ENCODE measurements at regions not wholly inside any gene's neighbourhood (a gene's known extent, or its start where the extent isn't known, plus 50 kb on each side); places are given as distances from the start of the nearest gene placed in this dataset.

DNA sequence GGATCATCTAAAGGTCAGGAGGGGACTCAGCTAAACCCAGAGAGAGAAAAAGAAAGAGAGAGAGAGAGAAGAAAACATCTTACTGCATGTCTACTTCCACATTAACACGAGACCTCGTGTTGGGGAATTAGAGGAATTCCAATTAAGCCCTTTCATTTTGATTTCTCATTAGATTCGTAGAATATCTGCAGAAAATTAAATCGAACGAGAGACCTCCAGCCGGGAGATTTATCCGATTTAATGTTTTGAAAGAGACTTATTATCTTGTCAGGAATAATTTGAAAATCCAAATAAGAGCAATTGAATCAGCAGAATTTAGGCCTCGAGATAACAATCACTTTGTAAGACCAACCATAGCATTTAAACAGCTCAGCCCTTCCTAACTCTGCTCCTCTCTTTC lies 175.6 kb downstream of the ABCC12 start:
- Histone ChIP-seq H4K8ac (ENCODE audit: low read depth, low read length) (no peak overlapping the region), H3K18ac (ENCODE audit: low read length) (no peak overlapping the region), H3K23ac (ENCODE audit: low read length) (no peak overlapping the region)

DNA sequence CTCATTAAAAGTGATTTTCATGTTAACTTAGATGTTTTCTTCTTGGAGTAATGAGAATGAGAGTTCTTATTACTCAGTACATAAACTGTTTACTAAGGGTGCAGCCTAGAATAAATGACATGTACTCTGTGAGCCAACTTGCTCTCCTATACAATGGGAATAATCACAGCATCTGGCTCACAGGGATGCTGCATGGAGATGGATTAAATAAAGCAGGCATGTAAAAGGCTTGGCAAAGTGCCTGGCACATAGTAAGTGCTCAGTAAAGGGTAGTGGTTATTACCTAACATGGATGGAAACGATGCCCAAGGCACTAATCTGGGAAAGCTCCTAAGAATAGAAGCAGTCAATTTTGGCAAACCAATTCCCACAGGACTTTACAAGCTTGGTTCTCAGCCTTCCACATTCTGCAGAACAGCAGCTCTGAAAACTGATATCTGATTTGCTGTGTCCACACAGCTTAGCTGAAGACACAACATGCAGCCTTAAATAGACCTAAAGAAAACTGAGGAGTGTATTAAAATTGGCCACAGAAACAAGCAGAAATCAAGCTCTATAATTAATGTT lies 176.1 kb downstream of the ABCC12 start:
- no peak for DNase-seq
- no peak overlapping the region for H2AK5ac ChIP-seq (ENCODE audit: low read length)
- H3K79me1 ChIP-seq (ENCODE audit: low read length): no peaks in the 10 kb centered on the region
- no peak overlapping the region for H2BK12ac ChIP-seq (ENCODE audit: low read length)
- no peak overlapping the region for H3K9ac ChIP-seq (ENCODE audit: low read length)
- no peak overlapping the region for H2BK5ac ChIP-seq (ENCODE audit: low read depth, low read length, poor library complexity)
- no peak overlapping the region for H3K27ac ChIP-seq (ENCODE audit: low read depth, low read length)
- H3K79me2 ChIP-seq (ENCODE audit: control insufficient read depth, insufficient read depth, low read length, poor library complexity): no peaks in the 10 kb centered on the region
- H3K4me1 ChIP-seq (ENCODE audit: control insufficient read depth in 1 of 2, insufficient read depth in 2 of 2, low read length in 2 of 2): no peaks in the 10 kb centered on the region
- H3K36me3 ChIP-seq (ENCODE audit: control insufficient read depth in 1 of 2, insufficient read depth in 2 of 2, low read length in 2 of 2): no peaks in the 10 kb centered on the region
- no peak overlapping the region for H4K12ac ChIP-seq (ENCODE audit: low read depth, low read length)
- no peak overlapping the region for H3K4me2 ChIP-seq (ENCODE audit: low read length)
- H2AFZ ChIP-seq (ENCODE audit: insufficient read depth, low read length, poor library complexity): no peak overlapping the region
- no peaks in the 10 kb centered on the region for H3K9me3 ChIP-seq (ENCODE audit: insufficient read depth, low read depth, low read length)
- no peak overlapping the region for H3K4ac ChIP-seq (ENCODE audit: low read depth, low read length)
- H3K14ac ChIP-seq (ENCODE audit: low read length): no peak overlapping the region
- no CpG with 5 or more reads among the region's 1 CpG for WGBS (ENCODE audit: extremely low coverage, insufficient coverage, insufficient read length)
- no peaks in the 10 kb centered on the region for H3K27me3 ChIP-seq (ENCODE audit: insufficient read depth, low read length)
- H3K23ac ChIP-seq (ENCODE audit: low read length): no peak overlapping the region
- H3K18ac ChIP-seq (ENCODE audit: low read length): no peak overlapping the region
- H4K91ac ChIP-seq (ENCODE audit: low read depth, low read length): no peak overlapping the region
- H2BK120ac ChIP-seq (ENCODE audit: insufficient read depth, low read length, poor library complexity): no peak overlapping the region
- no peak overlapping the region for H3K4me3 ChIP-seq (ENCODE audit: low read depth, low read length)
- no peak overlapping the region for H4K8ac ChIP-seq (ENCODE audit: low read depth, low read length)

More for the DNA sequence above, 175.6 kb downstream of the ABCC12 start:
- H4K91ac ChIP-seq (ENCODE audit: low read depth, low read length): no peak overlapping the region
- no peak overlapping the region for H2BK5ac ChIP-seq (ENCODE audit: low read depth, low read length, poor library complexity)
- no peaks in the 10 kb centered on the region for H3K79me2 ChIP-seq (ENCODE audit: control insufficient read depth, insufficient read depth, low read length, poor library complexity)
- no peak overlapping the region for H2BK12ac ChIP-seq (ENCODE audit: low read length)
- no peak overlapping the region for H3K4me2 ChIP-seq (ENCODE audit: low read length)
- H3K4me1 ChIP-seq (ENCODE audit: control insufficient read depth in 1 of 2, insufficient read depth in 2 of 2, low read length in 2 of 2): no peaks in the 10 kb centered on the region
- no peaks in the 10 kb centered on the region for H3K79me1 ChIP-seq (ENCODE audit: low read length)
- H3K36me3 ChIP-seq (ENCODE audit: control insufficient read depth in 1 of 2, insufficient read depth in 2 of 2, low read length in 2 of 2): no peaks in the 10 kb centered on the region
- no peak overlapping the region for H2AFZ ChIP-seq (ENCODE audit: insufficient read depth, low read length, poor library complexity)
- DNase-seq: no peak
- H3K27ac ChIP-seq (ENCODE audit: low read depth, low read length): no peak overlapping the region
- no peak overlapping the region for H2AK5ac ChIP-seq (ENCODE audit: low read length)
- no peak overlapping the region for H3K4ac ChIP-seq (ENCODE audit: low read depth, low read length)
- H3K4me3 ChIP-seq (ENCODE audit: low read depth, low read length): no peak overlapping the region
- H3K14ac ChIP-seq (ENCODE audit: low read length): no peak overlapping the region
- H3K9me3 ChIP-seq (ENCODE audit: insufficient read depth, low read depth, low read length): no peaks in the 10 kb centered on the region
- no CpG with 5 or more reads among the region's 8 CpGs for WGBS (ENCODE audit: extremely low coverage, insufficient coverage, insufficient read length)
- H2BK120ac ChIP-seq (ENCODE audit: insufficient read depth, low read length, poor library complexity): no peak overlapping the region
- no peaks in the 10 kb centered on the region for H3K27me3 ChIP-seq (ENCODE audit: insufficient read depth, low read length)
- H4K12ac ChIP-seq (ENCODE audit: low read depth, low read length): no peak overlapping the region
- H3K9ac ChIP-seq (ENCODE audit: low read length): no peak overlapping the region

DNA sequence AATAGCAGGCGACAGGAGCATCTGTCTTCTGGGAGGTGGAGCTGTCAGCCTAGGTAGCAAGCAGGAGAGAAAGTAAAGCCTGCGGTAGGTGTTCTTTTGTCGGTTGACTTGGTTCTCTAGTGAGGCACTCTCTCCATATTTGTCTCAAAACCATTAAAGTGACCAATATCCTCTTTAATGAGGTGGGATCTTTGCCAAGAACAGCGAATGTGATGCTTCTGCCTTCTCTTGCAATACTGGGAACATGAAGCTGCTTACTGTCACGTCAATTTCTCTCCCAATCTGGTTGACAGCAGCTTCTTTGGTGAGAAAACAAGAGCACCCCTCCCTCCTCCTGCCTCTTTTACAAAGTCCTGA lies 176.7 kb downstream of the ABCC12 start:
- Histone ChIP-seq H3K4me1 (ENCODE audit: control insufficient read depth in 1 of 2, insufficient read depth in 2 of 2, low read length in 2 of 2) (no peaks in the 10 kb centered on the region), H3K36me3 (ENCODE audit: control insufficient read depth in 1 of 2, insufficient read depth in 2 of 2, low read length in 2 of 2) (no peaks in the 10 kb centered on the region), H3K9ac (ENCODE audit: low read length) (no peak overlapping the region), H4K12ac (ENCODE audit: low read depth, low read length) (no peak overlapping the region), H3K27ac (ENCODE audit: low read depth, low read length) (no peak overlapping the region), H2BK12ac (ENCODE audit: low read length) (no peak overlapping the region), H2AK5ac (ENCODE audit: low read length) (no peak overlapping the region), H2BK5ac (ENCODE audit: low read depth, low read length, poor library complexity) (no peak overlapping the region), H3K4me2 (ENCODE audit: low read length) (no peak overlapping the region), H3K79me2 (ENCODE audit: control insufficient read depth, insufficient read depth, low read length, poor library complexity) (no peaks in the 10 kb centered on the region), H3K14ac (ENCODE audit: low read length) (no peak overlapping the region), H4K8ac (ENCODE audit: low read depth, low read length) (no peak overlapping the region), H2AFZ (ENCODE audit: insufficient read depth, low read length, poor library complexity) (no peak overlapping the region), H3K4me3 (ENCODE audit: low read depth, low read length) (no peak overlapping the region), H3K9me3 (ENCODE audit: insufficient read depth, low read depth, low read length) (no peaks in the 10 kb centered on the region), H3K79me1 (ENCODE audit: low read length) (no peaks in the 10 kb centered on the region), H3K23ac (ENCODE audit: low read length) (no peak overlapping the region), H3K27me3 (ENCODE audit: insufficient read depth, low read length) (no peaks in the 10 kb centered on the region), H3K18ac (ENCODE audit: low read length) (no peak overlapping the region), H2BK120ac (ENCODE audit: insufficient read depth, low read length, poor library complexity) (no peak overlapping the region), H3K4ac (ENCODE audit: low read depth, low read length) (no peak overlapping the region), H4K91ac (ENCODE audit: low read depth, low read length) (no peak overlapping the region)
- DNase-seq: no peak
- WGBS (ENCODE audit: extremely low coverage, insufficient coverage, insufficient read length): no CpG with 5 or more reads among the region's 5 CpGs

GRCh38 chr16:47978491-47979163 lies 177.2 kb downstream of the ABCC12 start:
- Histone ChIP-seq H3K79me1 (ENCODE audit: low read length) (no peaks in the 10 kb centered on the region), H3K18ac (ENCODE audit: low read length) (no peak overlapping the region), H2AFZ (ENCODE audit: insufficient read depth, low read length, poor library complexity) (no peak overlapping the region), H3K23ac (ENCODE audit: low read length) (no peak overlapping the region), H3K27me3 (ENCODE audit: insufficient read depth, low read length) (no peaks in the 10 kb centered on the region), H4K12ac (ENCODE audit: low read depth, low read length) (no peak overlapping the region), H3K4me1 (ENCODE audit: control insufficient read depth in 1 of 2, insufficient read depth in 2 of 2, low read length in 2 of 2) (no peaks in the 10 kb centered on the region), H3K9ac (ENCODE audit: low read length) (no peak overlapping the region), H2BK120ac (ENCODE audit: insufficient read depth, low read length, poor library complexity) (no peak overlapping the region), H4K8ac (ENCODE audit: low read depth, low read length) (no peak overlapping the region), H3K14ac (ENCODE audit: low read length) (no peak overlapping the region), H2AK5ac (ENCODE audit: low read length) (no peak overlapping the region), H3K79me2 (ENCODE audit: control insufficient read depth, insufficient read depth, low read length, poor library complexity) (no peaks in the 10 kb centered on the region), H3K9me3 (ENCODE audit: insufficient read depth, low read depth, low read length) (no peaks in the 10 kb centered on the region), H2BK12ac (ENCODE audit: low read length) (no peak overlapping the region), H3K4me2 (ENCODE audit: low read length) (no peak overlapping the region), H3K4me3 (ENCODE audit: low read depth, low read length) (no peak overlapping the region), H3K4ac (ENCODE audit: low read depth, low read length) (no peak overlapping the region), H3K36me3 (ENCODE audit: control insufficient read depth in 1 of 2, insufficient read depth in 2 of 2, low read length in 2 of 2) (no peaks in the 10 kb centered on the region), H2BK5ac (ENCODE audit: low read depth, low read length, poor library complexity) (no peak overlapping the region), H3K27ac (ENCODE audit: low read depth, low read length) (no peak overlapping the region), H4K91ac (ENCODE audit: low read depth, low read length) (no peak overlapping the region)
- peak; percentile 36 to 71 for DNase-seq
- no CpG with 5 or more reads among the region's 4 CpGs for WGBS (ENCODE audit: extremely low coverage, insufficient coverage, insufficient read length)

Data from trophoblast cell (in vitro differentiated cells and primary cell).